Trophoblast cell (in vitro differentiated cells and primary cell): ENCODE measurements at regions not wholly inside any gene's neighbourhood (a gene's known extent, or its start where the extent isn't known, plus 50 kb on each side); places are given as distances from the start of the nearest gene placed in this dataset.

Source experiments
- DNase-seq, 2 donors: peaks; one replicate each; pipeline ENCODE4 v3.0.0-alpha.2; 2016
- H2AFZ ChIP-seq: 2 replicates; pipeline ENCODE4 v1.6.1; 2013; ENCODE audit warnings: low read length, moderate library complexity, mild to moderate bottlenecking; ENCODE audit not compliant: insufficient read depth, poor library complexity
- H2AK5ac ChIP-seq: 2 replicates; pipeline ENCODE4 v1.6.1; 2013; ENCODE audit warnings: mild to moderate bottlenecking, low read length
- H2BK120ac ChIP-seq: 2 replicates; pipeline ENCODE4 v1.6.1; 2013; ENCODE audit warnings: low read length, mild to moderate bottlenecking, moderate library complexity; ENCODE audit not compliant: insufficient read depth, poor library complexity
- H2BK12ac ChIP-seq: 2 replicates; pipeline ENCODE4 v1.6.1; 2013; ENCODE audit warnings: mild to moderate bottlenecking, low read length, moderate library complexity
- H2BK5ac ChIP-seq: 2 replicates; pipeline ENCODE4 v1.6.1; 2013; ENCODE audit warnings: low read length, low read depth, moderate library complexity, mild to moderate bottlenecking; ENCODE audit not compliant: poor library complexity
- H3K14ac ChIP-seq: 2 replicates; pipeline ENCODE4 v1.6.1; 2013; ENCODE audit warnings: mild to moderate bottlenecking, low read length
- H3K18ac ChIP-seq: 2 replicates; pipeline ENCODE4 v1.6.1; 2013; ENCODE audit warnings: mild to moderate bottlenecking, low read length
- H3K23ac ChIP-seq: 2 replicates; pipeline ENCODE4 v1.6.1; 2013; ENCODE audit warnings: low read length
- H3K27ac ChIP-seq: 2 replicates; pipeline ENCODE4 v1.5.1; 2013; ENCODE audit warnings: low read depth, mild to moderate bottlenecking, inconsistent platforms, low read length, moderate library complexity
- H3K27me3 ChIP-seq: 2 replicates; pipeline ENCODE4 v1.6.1; 2013; ENCODE audit warnings: inconsistent platforms, mild to moderate bottlenecking, low read length, moderate library complexity; ENCODE audit not compliant: insufficient read depth
- H3K36me3 ChIP-seq, 2 experiments: 1 replicate in 1 of 2; 2 replicates in 1 of 2; pipeline ENCODE4 v1.6.1; 2013; ENCODE audit warnings: low read length in 2 of 2, mild to moderate bottlenecking in 2 of 2, moderate library complexity in 1 of 2; ENCODE audit not compliant: insufficient read depth in 2 of 2, control insufficient read depth in 1 of 2
- H3K4ac ChIP-seq: 2 replicates; pipeline ENCODE4 v1.6.1; 2013; ENCODE audit warnings: low read depth, mild to moderate bottlenecking, low read length, moderate library complexity
- H3K4me1 ChIP-seq, 2 experiments: 1 replicate in 1 of 2; 2 replicates in 1 of 2; pipeline ENCODE4 v1.6.1; 2013; ENCODE audit warnings: low read length in 2 of 2, mild to moderate bottlenecking in 2 of 2, moderate library complexity in 1 of 2; ENCODE audit not compliant: insufficient read depth in 2 of 2, control insufficient read depth in 1 of 2
- H3K4me2 ChIP-seq: 2 replicates; pipeline ENCODE4 v1.6.1; 2013; ENCODE audit warnings: inconsistent platforms, mild to moderate bottlenecking, low read length, moderate library complexity
- H3K4me3 ChIP-seq: 2 replicates; pipeline ENCODE4 v1.5.1; 2013; ENCODE audit warnings: mild to moderate bottlenecking, low read depth, low read length, inconsistent platforms
- H3K79me1 ChIP-seq: one replicate; pipeline ENCODE4 v1.6.1; 2013; ENCODE audit warnings: low read length
- H3K79me2 ChIP-seq: 2 replicates; pipeline ENCODE4 v1.6.1; 2013; ENCODE audit warnings: low read length, mild to moderate bottlenecking; ENCODE audit not compliant: control insufficient read depth, insufficient read depth, poor library complexity
- H3K9ac ChIP-seq: 2 replicates; pipeline ENCODE4 v1.6.1; 2013; ENCODE audit warnings: mild to moderate bottlenecking, low read length
- H3K9me3 ChIP-seq: 2 replicates; pipeline ENCODE4 v1.6.1; 2013; ENCODE audit warnings: low read depth, mild to moderate bottlenecking, control low read depth, inconsistent platforms, low read length; ENCODE audit not compliant: insufficient read depth
- H4K12ac ChIP-seq: 2 replicates; pipeline ENCODE4 v1.6.1; 2013; ENCODE audit warnings: low read depth, mild to moderate bottlenecking, low read length, moderate library complexity
- H4K8ac ChIP-seq: 2 replicates; pipeline ENCODE4 v1.6.1; 2013; ENCODE audit warnings: low read depth, mild to moderate bottlenecking, low read length, moderate library complexity
- H4K91ac ChIP-seq: one replicate; pipeline ENCODE4 v1.6.1; 2013; ENCODE audit warnings: low read depth, mild to moderate bottlenecking, low read length, moderate library complexity
- WGBS: extraction: QIAGEN DNeasy Blood & Tissue Kit; methylation state at CpG from one replicate; pipeline ENCODE4 v1.1.7; 2013; ENCODE audit warnings: missing lambda C conversion rate; ENCODE audit not compliant: insufficient read length, insufficient coverage; ENCODE audit errors: extremely low coverage; 5-methylcytosine and 5-hydroxymethylcytosine counted together

- H4K12ac ChIP-seq: no peak overlapping the region
- H4K8ac ChIP-seq: no peak overlapping the region
- no peaks in the 10 kb centered on the region for H3K27me3 ChIP-seq
- WGBS: no CpG with 5 or more reads among the region's 1 CpG
- H3K27ac ChIP-seq: no peak overlapping the region
- no peak overlapping the region for H3K9ac ChIP-seq
- no peak overlapping the region for H2AFZ ChIP-seq
- no peaks in the 10 kb centered on the region for H3K79me1 ChIP-seq
- no peaks in the 10 kb centered on the region for H3K79me2 ChIP-seq
- no peak for DNase-seq
- H2BK5ac ChIP-seq: no peak overlapping the region
- no peak overlapping the region for H3K18ac ChIP-seq
- no peak overlapping the region for H2BK12ac ChIP-seq
- H2AK5ac ChIP-seq: no peak overlapping the region
- H3K36me3 ChIP-seq: no peaks in the 10 kb centered on the region
- no peak overlapping the region for H3K23ac ChIP-seq
- no peak overlapping the region for H3K4ac ChIP-seq
- H4K91ac ChIP-seq: no peak overlapping the region
- no peaks in the 10 kb centered on the region for H3K4me1 ChIP-seq
- no peak overlapping the region for H3K4me2 ChIP-seq
- H3K14ac ChIP-seq: no peak overlapping the region
- H3K4me3 ChIP-seq: no peak overlapping the region
- no peaks in the 10 kb centered on the region for H3K9me3 ChIP-seq
- no peak overlapping the region for H2BK120ac ChIP-seq
Measured at GRCh38 chr6:131408811-131409210, 164.2 kb upstream of the ARG1 start.

DNA sequence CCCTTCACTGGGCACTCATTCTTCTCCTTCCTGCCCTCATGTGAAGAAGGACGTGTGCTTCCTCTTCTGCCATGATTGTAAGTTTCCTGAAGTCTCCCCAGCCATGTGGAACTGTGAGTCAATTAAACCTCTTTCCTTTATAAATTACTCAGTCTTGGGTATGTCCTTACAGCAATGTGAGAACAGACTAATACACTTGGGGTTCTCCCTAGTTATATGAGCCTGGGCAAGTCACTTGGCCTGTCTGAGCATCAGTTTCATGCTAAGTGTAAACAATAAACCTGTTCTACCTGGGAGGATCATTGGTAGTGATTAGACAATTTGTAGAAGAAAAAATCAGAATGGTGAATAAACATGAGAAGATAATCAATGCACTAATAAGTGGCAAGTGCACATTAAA is 162.2 kb upstream of the ARG1 start:
- H2BK5ac ChIP-seq: no peak overlapping the region
- H3K18ac ChIP-seq: no peak overlapping the region
- H3K79me1 ChIP-seq: no peaks in the 10 kb centered on the region
- H3K4me1 ChIP-seq: no peaks in the 10 kb centered on the region
- no peaks in the 10 kb centered on the region for H3K36me3 ChIP-seq
- WGBS: no CpG with 5 or more reads among the region's 1 CpG
- no peak overlapping the region for H2AK5ac ChIP-seq
- no peaks in the 10 kb centered on the region for H3K9me3 ChIP-seq
- H3K27ac ChIP-seq: no peak overlapping the region
- H3K79me2 ChIP-seq: no peaks in the 10 kb centered on the region
- H3K27me3 ChIP-seq: no peaks in the 10 kb centered on the region
- H3K23ac ChIP-seq: no peak overlapping the region
- no peak overlapping the region for H3K4ac ChIP-seq
- no peak overlapping the region for H4K91ac ChIP-seq
- no peak overlapping the region for H3K4me2 ChIP-seq
- H2AFZ ChIP-seq: no peak overlapping the region
- no peak for DNase-seq
- no peak overlapping the region for H2BK120ac ChIP-seq
- no peak overlapping the region for H3K4me3 ChIP-seq
- H3K14ac ChIP-seq: no peak overlapping the region
- no peak overlapping the region for H3K9ac ChIP-seq
- H4K8ac ChIP-seq: no peak overlapping the region
- H4K12ac ChIP-seq: no peak overlapping the region
- H2BK12ac ChIP-seq: no peak overlapping the region

GRCh38 chr6:131412960-131413830 is 159.8 kb upstream of the ARG1 start:
- no peak overlapping the region for H4K8ac ChIP-seq
- no peak overlapping the region for H2AK5ac ChIP-seq
- H3K4me2 ChIP-seq: no peak overlapping the region
- H3K79me2 ChIP-seq: no peaks in the 10 kb centered on the region
- no peak overlapping the region for H2BK12ac ChIP-seq
- no peak overlapping the region for H3K4ac ChIP-seq
- H3K27ac ChIP-seq: no peak overlapping the region
- no peaks in the 10 kb centered on the region for H3K79me1 ChIP-seq
- no peak overlapping the region for H2BK5ac ChIP-seq
- no peak overlapping the region for H3K9ac ChIP-seq
- H4K12ac ChIP-seq: no peak overlapping the region
- no peak overlapping the region for H2BK120ac ChIP-seq
- no peak overlapping the region for H2AFZ ChIP-seq
- no peak overlapping the region for H3K14ac ChIP-seq
- H4K91ac ChIP-seq: no peak overlapping the region
- no peaks in the 10 kb centered on the region for H3K9me3 ChIP-seq
- no peak overlapping the region for H3K18ac ChIP-seq
- no peak overlapping the region for H3K4me3 ChIP-seq
- no CpG with 5 or more reads among the region's 7 CpGs for WGBS
- DNase-seq: no peak
- H3K4me1 ChIP-seq: no peaks in the 10 kb centered on the region
- H3K23ac ChIP-seq: no peak overlapping the region
- H3K36me3 ChIP-seq: no peaks in the 10 kb centered on the region
- H3K27me3 ChIP-seq: no peaks in the 10 kb centered on the region

DNA sequence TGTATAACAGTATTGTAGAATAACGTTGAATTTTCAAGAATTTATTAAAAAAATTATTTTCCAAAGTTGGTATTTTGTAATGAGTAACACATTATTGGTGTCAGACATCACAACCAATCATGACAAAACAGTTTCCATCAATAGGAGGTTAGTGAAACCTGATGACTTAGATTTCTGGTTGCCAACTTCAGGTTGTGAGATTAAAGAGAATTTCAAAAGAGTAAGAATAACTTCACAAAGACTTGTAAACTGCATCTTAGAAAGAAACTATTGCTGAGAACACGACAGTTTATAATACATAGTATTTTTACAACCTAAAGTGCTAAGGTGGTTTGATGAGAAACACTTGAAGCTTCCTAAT is 159.2 kb upstream of the ARG1 start:
- Histone ChIP-seq H3K36me3 (no peaks in the 10 kb centered on the region), H3K23ac (no peak overlapping the region), H2BK12ac (no peak overlapping the region), H4K91ac (no peak overlapping the region), H2BK120ac (no peak overlapping the region), H3K4me3 (no peak overlapping the region), H3K4me1 (no peaks in the 10 kb centered on the region), H3K79me1 (no peaks in the 10 kb centered on the region), H2BK5ac (no peak overlapping the region), H4K12ac (no peak overlapping the region), H2AFZ (no peak overlapping the region), H4K8ac (no peak overlapping the region), H3K27me3 (no peaks in the 10 kb centered on the region), H3K18ac (no peak overlapping the region), H3K4ac (no peak overlapping the region), H3K9ac (no peak overlapping the region), H3K79me2 (no peaks in the 10 kb centered on the region), H3K4me2 (no peak overlapping the region), H2AK5ac (no peak overlapping the region), H3K9me3 (no peaks in the 10 kb centered on the region), H3K14ac (no peak overlapping the region), H3K27ac (no peak overlapping the region)
- WGBS: no CpG with 5 or more reads among the region's 2 CpGs
- DNase-seq: no peak
